ENCODE measurements at regions not wholly inside any gene's neighbourhood (a gene's known extent, or its start where the extent isn't known, plus 50 kb on each side); places are given as distances from the start of the nearest gene placed in this dataset.
A peak's percentile ranks its signal among the peaks of the same experiment; 100 is the strongest.

GRCh38 chr4:19774690-19775256 lies 476.9 kb upstream of the SLIT2 start:
- DNase-seq, result no peak

DNA sequence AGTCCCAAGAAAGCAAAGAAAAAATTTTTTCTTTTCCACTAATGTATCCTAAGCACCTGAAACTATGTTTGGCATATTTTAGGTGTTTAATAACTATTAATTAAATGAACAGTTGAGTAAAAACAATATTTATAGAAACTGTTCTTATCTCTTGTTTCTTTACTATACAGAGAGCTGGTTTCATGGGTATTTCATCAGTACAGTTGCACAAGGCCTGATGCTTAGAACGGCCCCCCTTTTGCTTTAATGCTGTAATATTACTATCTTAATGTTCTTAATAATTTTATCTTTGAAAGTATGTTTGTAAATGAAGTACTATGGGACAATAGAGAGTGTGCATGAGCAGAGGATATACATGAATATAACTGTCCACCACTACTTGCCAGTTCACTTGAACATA lies 479.1 kb upstream of the SLIT2 start:
- no peak for DNase-seq

DNA sequence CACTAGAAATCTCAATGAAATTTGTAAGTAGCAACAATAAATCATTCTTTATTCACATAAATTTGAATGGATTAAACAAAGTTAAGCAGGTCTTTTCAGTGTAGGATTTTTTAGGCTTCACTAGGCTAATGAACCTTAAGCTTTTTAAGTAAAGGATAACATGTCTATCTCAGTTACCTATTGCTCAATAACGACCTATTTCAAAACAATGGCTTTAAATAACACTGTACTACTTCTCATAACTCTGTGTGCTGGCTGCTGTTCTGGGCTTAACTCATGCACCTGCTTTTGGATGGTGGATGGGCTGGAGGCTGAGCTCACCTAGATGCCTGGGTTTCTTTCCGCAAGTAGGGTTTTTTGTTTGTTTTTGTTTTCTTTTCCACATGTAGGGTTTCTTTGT lies 495.0 kb upstream of the SLIT2 start:
- no peak for DNase-seq

DNA sequence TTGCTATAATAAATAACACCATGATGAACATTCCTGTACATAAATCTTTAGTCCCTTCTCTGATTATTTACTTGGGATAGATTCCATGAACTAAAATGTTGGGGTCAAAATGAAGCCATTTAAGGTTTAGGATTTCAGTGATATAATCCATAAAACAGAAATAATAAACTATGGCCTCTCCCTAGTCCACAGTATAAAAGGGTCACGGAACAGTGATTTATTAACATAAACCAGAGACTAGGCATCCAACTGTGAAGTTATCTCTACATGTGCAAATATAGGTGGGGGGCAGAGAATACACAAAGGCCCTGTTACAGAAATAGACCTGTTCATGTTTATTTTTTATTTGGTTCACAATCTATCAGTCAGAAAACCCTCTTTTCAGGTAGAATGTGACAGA lies 499.1 kb upstream of the SLIT2 start:
- DNase-seq, result peak; percentile 15

DNA sequence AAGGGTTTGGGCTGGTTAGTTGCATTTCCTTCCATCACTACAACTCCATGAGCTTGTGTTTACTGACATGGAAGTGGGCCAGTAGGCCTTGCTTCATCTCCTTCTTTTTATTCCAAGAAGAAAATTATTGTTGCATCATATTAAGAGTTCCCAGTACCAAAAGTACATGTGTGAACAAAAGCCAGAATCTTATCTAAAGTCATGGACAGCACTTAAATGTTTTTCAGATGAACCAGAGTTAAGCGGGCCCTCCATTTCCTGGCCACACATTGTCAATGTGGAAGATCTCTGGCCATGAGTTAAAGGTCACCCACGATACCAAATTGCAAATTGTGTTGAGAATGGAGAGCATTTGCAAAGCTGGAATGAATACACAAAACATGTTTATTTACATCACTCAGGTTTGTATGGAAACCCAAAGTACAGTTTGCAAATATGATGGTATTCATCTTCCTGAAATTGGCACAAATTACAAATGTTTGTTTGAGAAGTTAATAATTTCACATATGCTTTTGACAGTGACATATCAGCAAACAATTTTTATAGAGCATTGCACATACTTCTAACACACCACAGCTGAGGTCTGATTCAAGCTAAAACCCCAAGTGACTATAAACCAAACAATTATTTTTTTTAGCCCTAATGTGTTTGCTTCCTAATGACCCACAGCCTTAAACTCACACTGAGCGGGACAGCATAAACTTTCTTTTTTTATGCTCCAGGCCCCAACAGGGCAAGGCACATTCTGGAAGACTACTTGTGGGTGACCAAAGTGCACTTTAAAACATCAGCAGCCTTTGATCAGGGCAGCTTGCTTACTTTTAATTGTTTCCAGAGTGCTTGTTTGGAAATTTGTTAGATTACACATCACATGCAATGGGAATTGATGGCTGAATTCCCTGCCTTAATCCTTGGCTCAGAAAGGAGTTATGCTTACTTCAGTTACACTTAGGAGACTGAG lies 502.9 kb upstream of the SLIT2 start:
- DNase-seq, result no peak

DNA sequence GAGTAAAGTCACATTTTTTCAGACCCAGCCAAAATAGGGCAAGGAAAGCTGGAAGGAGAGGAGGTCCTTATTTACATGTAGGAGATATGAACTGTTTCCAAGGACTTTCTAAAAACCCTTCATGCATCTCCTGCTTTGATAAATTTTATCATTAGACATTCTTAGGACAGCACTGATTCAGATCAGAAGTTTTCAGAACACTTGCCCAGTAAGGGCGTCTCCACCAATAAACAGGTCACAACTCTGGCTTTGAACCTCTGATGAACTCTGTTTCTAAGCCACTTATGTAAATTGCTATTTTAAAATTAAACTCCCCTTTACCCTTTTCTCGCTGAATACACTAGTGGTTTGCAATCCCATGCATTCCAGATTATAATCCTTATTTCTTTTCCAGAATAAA lies 505.3 kb upstream of the SLIT2 start:
- DNase-seq, result no peak

DNA sequence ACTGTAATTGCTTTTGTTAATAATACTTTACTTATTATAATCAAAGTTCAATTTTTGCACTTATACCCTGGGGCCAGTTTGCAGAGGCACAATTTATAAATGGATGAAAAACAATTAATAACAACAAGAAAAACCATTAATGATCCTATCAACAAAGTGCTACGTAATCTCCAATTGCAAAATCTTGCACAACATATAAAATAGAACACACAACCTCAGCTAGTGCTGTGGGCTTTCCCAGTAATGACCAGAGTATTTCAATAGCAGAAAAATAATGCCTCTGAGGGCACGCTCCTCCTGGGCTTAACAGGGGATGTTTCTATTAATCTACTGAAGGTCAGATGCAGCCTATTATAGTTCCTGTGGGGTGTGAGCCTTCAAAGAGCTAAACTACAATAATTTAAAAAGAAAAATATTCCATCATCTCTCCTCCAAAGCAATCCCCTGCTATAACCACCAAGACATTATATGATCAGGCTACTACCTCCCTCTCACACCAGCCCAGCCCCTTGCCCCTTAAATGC lies 508.5 kb upstream of the SLIT2 start:
- DNase-seq, result no peak

- peak; percentile 42 for DNase-seq
Measured at GRCh38 chr4:19739101-19739651, 512.5 kb upstream of the SLIT2 start.

DNA sequence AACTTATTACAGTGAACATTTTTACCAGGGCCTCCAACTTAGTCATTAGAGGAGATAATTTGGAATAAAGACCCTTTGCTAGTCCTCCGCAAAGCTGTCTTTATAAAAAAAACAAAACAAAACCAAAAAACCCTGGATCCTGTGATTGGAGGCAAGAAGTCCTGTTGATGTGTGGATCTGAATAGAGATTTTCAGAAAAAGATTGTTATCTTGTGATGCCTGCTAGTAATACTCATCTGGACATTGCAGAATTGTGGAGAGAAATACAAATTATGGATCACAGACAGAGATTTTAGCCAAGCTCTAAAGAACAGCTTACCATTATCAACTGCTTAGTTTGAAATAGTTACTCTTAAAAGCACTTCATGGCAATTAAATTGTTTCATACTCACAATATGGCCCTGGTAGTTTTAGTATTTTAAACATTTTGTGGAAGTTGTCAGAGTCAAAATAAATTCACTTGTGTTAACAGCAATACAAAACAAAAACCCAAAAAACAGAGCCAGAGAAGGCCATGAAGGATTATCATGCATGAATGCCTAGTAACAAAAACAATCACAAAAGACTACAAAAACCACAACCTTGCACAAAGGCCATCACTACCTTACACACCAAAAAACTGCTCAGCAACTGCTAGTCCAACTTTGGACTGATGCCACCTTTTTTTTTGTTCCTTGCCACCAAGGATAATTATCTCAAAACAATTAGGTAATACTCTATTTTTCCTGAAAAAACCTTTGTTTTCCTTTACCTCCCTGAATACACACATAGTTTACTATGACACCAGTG lies 514.5 kb upstream of the SLIT2 start:
- DNase-seq, result peak; percentile 65

DNA sequence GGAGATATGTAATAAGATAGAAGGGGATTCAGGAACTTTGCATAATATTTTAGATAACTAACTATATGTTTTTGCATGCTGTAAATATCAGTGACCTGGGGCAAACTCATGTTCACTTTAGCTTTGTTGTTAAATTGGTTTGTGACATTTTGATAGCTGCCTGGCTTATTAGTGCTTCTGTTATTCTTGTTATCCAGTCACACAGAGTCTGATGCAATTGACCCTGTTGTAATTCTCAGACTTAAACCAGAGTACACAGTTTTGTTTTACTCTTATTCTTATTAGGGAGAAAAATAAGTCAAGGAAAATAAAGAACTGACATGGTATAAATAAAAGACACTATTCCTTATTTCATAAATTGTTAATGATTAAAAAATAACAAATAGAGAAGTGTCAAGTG lies 516.7 kb upstream of the SLIT2 start:
- no peak for DNase-seq

- no peak for DNase-seq
Measured at GRCh38 chr4:19729886-19730651, 521.6 kb upstream of the SLIT2 start.

GRCh38 chr4:19728773-19729172 lies 522.9 kb upstream of the SLIT2 start:
- no peak for DNase-seq

DNA sequence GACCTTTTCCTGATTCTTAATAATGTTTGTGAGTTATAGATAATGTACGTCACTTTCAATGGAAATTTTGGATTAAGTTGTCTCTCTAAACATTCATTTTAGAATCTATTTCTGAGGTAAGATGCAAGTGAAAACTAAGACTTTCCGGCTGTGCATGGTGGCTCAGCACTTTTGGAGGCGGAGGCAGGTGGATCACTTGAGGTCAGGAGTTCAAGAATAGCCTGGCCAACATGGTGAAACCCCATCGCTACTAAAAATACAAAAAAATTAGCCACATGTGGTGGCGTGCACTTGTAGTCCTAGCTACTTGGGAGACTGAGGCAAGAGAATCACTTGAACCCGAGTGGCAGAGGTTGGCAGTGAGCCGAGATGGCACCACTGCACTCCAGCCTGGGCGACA lies 524.6 kb upstream of the SLIT2 start:
- DNase-seq, result no peak

GRCh38 chr4:19725130-19725529 lies 526.6 kb upstream of the SLIT2 start:
- DNase-seq, result no peak

DNA sequence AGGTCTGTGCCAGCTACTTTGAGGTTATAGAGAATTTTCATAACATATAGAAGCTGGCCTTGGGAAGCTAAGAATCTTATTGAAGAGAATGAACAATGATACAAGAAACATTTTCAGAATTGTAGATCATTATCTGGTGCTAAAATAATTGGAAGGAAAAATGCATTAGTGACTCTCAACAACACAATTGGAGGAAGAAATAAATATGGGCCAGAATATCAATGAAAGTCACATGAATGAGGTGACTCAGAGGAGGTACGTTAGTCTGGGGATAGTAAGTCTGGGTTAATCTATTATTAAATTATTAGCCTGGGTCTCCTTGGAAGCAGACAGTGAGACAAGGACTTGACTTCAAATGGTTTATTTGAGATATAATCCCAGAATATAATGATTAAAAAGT lies 529.3 kb upstream of the SLIT2 start:
- no peak for DNase-seq

DNA sequence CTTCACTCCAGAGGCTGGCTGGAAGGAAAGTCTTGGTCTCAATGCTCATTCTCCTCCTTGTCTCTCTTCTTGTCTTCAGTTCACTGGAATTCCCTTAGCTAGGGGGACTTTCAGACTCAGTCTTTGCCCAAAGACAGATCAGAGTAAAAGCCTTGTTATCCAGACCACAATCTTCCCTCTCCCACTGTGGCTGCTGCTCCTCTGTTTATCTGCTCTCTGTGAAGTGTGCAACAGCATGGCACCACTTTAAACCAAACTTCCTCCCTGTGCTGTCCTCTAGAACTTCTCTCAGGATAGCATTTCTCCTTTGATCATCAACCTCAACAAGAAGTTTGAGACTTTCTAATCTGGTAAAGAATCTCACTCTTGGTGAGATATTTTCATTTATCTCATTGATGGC lies 530.1 kb upstream of the SLIT2 start:
- DNase-seq, result no peak

- no peak for DNase-seq
Measured at GRCh38 chr4:19720610-19721009, 531.1 kb upstream of the SLIT2 start.

DNA sequence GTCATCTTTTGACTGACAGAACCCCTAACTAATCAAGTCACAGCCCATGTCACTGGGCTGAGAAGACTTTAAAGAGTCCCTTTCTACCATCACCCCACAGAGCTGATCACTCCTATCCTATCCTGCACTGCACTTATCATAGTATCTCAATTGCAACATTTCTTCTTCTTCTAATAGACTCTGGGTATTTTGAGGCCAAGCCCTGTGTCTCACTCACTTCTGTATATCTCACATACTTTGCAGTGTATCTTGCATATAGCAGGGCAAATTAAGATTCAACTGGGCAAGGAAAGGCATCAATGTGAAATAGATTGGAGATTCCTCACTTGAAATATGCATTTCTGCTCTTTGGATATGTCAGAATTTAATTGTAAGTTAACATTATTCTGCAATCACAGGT lies 531.5 kb upstream of the SLIT2 start:
- DNase-seq, result no peak

- DNase-seq, result no peak
Measured at GRCh38 chr4:19711871-19712270, 539.8 kb upstream of the SLIT2 start.

- DNase-seq, result peak; percentile 5
Measured at GRCh38 chr4:19707876-19708275, 543.8 kb upstream of the SLIT2 start.

DNA sequence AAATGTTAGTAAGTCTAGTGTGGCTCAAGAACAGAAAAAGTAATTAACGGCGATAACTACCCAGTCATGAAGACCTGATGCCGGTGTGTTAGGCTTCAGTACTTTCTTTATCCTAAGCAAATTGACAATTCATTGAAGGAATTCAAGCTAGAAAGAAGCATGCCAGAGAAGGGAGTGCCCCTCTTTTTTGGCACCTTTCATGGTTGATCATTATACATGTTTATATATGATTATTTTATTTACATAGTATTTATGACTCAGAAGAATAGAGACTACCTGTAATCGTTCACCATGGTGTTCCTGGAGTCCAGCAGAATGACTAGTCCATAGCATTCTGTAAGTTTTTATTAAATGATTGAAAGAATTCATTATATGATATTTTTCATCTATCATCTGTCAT lies 548.3 kb upstream of the SLIT2 start:
- peak; percentile 1 for DNase-seq

DNA sequence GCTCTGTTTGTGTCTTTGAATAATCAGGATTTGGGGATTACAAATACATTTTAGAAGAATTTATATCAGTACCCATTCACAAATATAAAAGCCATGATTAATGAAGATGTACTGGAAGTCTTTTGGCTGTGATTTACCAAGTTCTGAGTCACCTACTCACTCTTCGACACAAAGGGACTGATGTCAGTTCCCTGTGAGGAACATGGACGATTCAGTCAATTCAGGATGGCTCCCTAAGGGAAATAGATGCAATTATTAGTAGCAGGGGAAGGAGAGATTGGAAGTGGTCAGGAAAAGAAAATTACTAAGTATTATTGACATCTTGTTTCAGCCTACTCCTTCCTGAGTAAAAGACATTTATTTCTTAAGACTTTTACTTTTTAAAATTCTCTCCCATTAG lies 550.7 kb upstream of the SLIT2 start:
- no peak for DNase-seq
